Breast epithelium (tissue), 3 donors: ENCODE measurements at regions not wholly inside any gene's neighbourhood (a gene's known extent, or its start where the extent isn't known, plus 50 kb on each side); places are given as distances from the start of the nearest gene placed in this dataset.

Experiments
- POLR2A ChIP-seq: fragments of 450-650 bp; IDR thresholded peaks from one replicate; pipeline ENCODE4 v1.6.1; 2016; ENCODE audit warnings: antibody characterized with exemption, mild to moderate bottlenecking, moderate library complexity
- POLR2AphosphoS5 ChIP-seq, 3 donors: sonication (generic); formaldehyde crosslinking; IDR thresholded peaks; one replicate each; pipeline ENCODE4 v1.6.1; 2017; ENCODE audit warnings: antibody characterized with exemption in 3 of 3

DNA sequence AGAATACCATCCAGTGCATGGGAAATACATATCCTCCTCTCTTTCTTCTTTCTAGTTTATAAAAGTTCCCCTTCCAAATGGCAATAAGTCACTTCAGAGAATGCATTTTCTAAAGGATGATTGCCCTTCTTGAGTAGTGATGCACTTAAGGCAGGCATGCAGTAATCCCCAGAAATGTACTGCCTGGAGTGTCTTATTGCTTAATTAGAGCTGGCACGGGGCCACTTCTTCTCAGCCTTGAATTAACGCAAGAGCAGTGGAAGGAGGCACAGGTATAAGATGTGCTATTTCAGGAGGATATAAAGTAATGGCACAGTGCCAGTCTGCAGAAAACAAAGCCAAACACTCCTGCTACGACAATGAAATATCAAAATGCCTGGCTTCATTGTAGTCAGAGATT, 371.4 kb upstream of the FAM241A start:
- TF ChIP-seq POLR2AphosphoS5 (IDR thresholded peaks at IDR 0.05), result no peak
- TF ChIP-seq POLR2A, result no peak
